GM12875 (cell line): ENCODE measurements at regions not wholly inside any gene's neighbourhood (a gene's known extent, or its start where the extent isn't known, plus 50 kb on each side); places are given as distances from the start of the nearest gene placed in this dataset.

Experiments
- H3K4me3 ChIP-seq: one replicate; pipeline ENCODE4 v1.5.1; 2011; ENCODE audit warnings: low read depth, low read length, control low read depth
- TF ChIP-seq, protein P1 (sequence below): IDR thresholded peaks from 2 replicates; pipeline ENCODE4 v1.5.1; 2011; ENCODE audit warnings: low read depth, mild to moderate bottlenecking, control low read depth, inconsistent platforms, low read length, moderate library complexity, borderline replicate concordance; ENCODE audit not compliant: insufficient read depth

DNA sequence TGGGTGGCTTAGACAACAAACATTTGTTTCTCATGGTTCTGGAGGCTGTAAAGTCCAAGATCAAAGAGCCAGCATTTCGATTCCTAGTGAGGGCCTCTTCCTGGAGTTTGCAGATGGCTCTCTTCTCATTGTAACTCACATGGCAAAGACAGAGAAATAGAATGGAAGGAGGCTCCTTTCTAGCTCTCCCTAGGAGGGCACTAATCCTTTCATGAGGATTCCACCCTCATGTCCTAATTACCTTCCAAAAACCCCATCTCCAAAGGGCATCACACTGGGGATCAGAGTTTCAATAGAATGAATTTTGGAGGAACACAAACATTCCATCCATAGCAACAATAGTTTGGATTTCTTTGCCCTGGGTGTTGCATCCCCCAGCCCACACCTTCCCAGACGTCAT is 247.3 kb downstream of the TTLL7 start:
- TF ChIP-seq, protein P1, sequence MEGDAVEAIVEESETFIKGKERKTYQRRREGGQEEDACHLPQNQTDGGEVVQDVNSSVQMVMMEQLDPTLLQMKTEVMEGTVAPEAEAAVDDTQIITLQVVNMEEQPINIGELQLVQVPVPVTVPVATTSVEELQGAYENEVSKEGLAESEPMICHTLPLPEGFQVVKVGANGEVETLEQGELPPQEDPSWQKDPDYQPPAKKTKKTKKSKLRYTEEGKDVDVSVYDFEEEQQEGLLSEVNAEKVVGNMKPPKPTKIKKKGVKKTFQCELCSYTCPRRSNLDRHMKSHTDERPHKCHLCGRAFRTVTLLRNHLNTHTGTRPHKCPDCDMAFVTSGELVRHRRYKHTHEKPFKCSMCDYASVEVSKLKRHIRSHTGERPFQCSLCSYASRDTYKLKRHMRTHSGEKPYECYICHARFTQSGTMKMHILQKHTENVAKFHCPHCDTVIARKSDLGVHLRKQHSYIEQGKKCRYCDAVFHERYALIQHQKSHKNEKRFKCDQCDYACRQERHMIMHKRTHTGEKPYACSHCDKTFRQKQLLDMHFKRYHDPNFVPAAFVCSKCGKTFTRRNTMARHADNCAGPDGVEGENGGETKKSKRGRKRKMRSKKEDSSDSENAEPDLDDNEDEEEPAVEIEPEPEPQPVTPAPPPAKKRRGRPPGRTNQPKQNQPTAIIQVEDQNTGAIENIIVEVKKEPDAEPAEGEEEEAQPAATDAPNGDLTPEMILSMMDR, result no peak
- no peak overlapping the region for H3K4me3 ChIP-seq

DNA sequence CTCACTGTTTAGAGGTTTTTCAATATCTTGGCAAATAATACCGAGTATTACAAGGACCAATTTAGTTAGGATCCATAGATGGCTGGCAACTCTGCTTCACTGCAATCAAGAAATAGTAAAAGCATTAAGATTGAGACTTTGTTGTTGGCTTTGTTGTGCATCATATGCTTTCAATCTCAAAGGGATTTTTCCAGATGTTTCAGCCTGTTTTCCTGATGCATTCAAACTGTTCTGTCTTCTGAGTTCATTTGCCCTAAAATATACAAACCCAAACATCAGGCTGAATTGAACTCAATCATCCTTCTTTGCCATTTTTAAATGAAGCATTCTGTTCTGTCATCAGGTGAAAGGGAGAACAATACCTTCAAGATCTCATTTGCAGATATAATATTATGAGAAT is 248.7 kb downstream of the TTLL7 start:
- TF ChIP-seq, protein P1, result no peak
- no peak overlapping the region for H3K4me3 ChIP-seq

DNA sequence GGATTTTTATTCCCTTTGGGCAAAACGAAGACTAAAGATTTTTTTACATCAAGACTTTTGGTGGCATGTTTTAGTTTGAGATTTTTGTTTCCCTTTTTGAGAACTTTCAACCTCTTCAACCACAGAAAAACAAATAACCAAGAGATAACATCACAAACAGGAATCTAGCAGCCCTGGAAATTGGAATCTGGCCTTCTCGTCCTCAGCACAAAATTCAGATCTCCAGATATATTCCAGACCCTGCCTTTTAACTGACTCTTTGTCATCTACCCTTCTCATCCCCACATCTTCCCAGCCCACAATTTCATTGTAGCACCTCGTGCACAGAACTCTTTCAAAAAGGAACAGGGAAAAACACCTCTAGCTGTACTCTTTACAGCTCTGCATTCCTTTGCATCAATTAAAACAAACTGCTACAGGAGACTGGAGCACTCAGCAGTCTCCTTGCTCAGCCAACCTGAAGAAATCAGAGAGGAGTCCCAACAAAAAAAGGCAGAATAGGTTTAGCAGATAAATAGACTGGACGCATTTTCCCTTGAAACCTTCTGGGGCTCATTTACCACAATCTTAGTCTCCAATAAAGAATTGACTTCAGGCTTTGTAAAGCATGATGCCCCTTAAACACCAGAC is 251.0 kb downstream of the TTLL7 start:
- no peak overlapping the region for H3K4me3 ChIP-seq
- TF ChIP-seq, protein P1, result no peak

DNA sequence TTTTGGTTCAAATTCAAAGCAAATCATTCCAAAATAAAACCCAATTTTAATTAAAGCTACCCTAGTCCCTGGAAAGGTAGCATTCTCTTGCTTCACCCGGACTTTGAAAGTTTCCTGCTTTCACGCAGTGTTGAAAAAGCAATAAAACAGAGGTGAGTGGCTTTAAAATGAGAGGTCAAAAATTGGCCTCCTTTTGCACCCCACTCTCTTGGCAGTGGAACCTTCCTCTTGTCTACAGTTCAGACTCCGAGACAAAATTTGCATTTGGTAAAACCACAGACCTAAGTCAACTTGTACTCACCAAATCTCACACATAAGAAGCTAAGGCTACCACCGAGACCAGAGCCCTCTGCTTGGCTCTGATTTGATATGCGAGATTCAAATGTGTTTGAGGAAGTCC is 252.7 kb downstream of the TTLL7 start:
- no peak overlapping the region for H3K4me3 ChIP-seq
- TF ChIP-seq, protein P1, result no peak

DNA sequence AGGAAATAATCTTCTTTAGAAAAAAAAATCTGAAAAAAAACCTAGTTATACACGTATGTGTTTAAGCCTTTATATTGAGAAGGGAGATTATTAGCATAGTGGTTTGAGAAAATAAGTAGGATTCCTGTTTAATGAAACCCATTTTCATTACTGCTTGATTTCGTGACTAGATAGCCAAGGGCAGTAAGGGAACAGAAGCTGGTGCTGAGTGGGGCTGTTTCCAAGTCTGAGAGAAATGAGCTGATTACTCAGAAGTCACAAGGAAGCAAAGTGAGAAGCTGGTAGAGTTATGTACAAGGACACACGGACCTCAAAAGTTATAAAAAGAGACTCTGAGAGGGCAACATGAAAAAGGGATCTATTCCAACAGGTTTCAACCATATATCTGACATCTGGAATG is 256.5 kb downstream of the TTLL7 start:
- H3K4me3 ChIP-seq, result no peak overlapping the region
- TF ChIP-seq, protein P1, result no peak

DNA sequence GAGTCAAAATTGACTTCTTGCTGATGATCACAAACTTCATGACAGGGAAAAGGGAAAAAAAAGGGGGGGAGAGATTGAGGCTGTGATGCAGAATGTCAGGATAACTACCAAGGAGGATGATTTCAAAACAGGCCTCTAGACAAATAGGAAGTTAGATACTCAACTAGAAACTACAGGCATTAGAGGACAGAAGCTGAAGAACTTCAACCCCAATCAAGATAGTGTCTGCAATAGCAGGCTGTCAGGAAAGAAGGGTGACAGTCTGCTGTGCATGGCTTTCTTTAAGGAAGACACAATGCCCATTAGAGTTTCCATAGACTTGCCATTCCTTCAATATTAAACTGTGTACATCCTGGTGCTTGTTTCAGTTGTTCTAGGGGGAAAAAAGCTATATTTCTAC is 257.2 kb downstream of the TTLL7 start:
- TF ChIP-seq, protein P1, result no peak

DNA sequence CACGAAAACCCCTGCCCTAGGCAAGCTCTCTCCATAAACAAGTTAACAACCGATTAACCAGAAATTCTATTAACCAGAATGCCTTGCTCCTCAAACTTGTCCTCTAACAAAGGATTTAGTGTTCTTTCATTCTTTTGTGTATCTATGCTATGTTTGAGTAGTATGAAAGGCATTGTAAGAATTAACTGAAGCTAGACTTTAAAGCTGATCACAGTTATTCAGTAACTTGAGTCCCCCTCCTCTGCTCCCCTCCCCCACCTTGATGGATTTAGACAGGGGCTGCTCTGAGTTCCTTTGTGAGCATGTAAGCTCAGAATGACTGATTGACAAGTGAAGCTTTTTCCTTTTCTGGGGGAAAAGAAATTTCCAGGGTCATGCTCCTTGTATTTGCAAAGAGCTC is 257.6 kb downstream of the TTLL7 start:
- TF ChIP-seq, protein P1, result no peak
- H3K4me3 ChIP-seq, result no peak overlapping the region

More for the DNA sequence above, 257.2 kb downstream of the TTLL7 start:
- H3K4me3 ChIP-seq, result no peak overlapping the region
